ENCODE measurements at regions not wholly inside any gene's neighbourhood (a gene's known extent, or its start where the extent isn't known, plus 50 kb on each side); places are given as distances from the start of the nearest gene placed in this dataset.

DNA sequence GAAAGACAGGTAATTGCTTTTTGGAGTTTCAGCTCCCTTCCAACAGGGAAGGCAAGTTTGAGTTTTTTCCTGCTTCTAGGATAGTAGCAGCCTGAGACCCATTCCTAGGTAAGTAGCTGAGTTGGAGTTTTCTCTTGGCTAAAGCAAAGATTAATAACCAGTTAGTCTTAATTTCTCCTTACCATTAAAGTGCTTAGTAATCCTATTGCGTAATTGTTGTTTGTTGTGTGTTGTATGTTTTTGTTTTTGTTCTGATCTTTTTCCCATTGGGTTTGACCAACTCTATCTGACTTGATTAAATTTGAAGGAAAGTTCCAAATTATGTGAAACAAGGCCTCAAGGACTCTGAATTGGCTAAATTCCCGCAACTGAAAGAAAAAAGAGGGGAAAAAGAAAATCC is 83.5 kb downstream of the TBX22 start:
- 90 to 96% methylated on average over 2 of the region's 2 CpGs for WGBS, 2 donors
- no peaks in the 10 kb centered on the region for H3K4me1 ChIP-seq (ENCODE audit: control insufficient read depth in 5 of 5, insufficient read depth in 5 of 5, low read length in 5 of 5)
- H3K27me3 ChIP-seq (ENCODE audit: control insufficient read depth in 3 of 3, insufficient read depth in 3 of 3, low read length in 2 of 3) = no peaks in the 10 kb centered on the region
- ATAC-seq (ENCODE audit: insufficient read depth, low FRiP score) (no peak), DNase-seq (no peak)
- H3K4me3 ChIP-seq = no peak overlapping the region
- H3K36me3 ChIP-seq (ENCODE audit: control insufficient read depth in 4 of 4, insufficient read depth in 4 of 4, low read length in 4 of 4) = no peaks in the 10 kb centered on the region
- no peaks in the 10 kb centered on the region for H3K9me3 ChIP-seq (ENCODE audit: control insufficient read depth in 4 of 4, insufficient read depth in 3 of 4, low read length in 3 of 4)
- no peak overlapping the region for H3K27ac ChIP-seq (ENCODE audit: low read depth in 1 of 2, low read length in 1 of 2)
- H3K9ac ChIP-seq (ENCODE audit: insufficient read depth in 1 of 2, low read length in 2 of 2) = no peak overlapping the region
- TF ChIP-seq, protein P1, sequence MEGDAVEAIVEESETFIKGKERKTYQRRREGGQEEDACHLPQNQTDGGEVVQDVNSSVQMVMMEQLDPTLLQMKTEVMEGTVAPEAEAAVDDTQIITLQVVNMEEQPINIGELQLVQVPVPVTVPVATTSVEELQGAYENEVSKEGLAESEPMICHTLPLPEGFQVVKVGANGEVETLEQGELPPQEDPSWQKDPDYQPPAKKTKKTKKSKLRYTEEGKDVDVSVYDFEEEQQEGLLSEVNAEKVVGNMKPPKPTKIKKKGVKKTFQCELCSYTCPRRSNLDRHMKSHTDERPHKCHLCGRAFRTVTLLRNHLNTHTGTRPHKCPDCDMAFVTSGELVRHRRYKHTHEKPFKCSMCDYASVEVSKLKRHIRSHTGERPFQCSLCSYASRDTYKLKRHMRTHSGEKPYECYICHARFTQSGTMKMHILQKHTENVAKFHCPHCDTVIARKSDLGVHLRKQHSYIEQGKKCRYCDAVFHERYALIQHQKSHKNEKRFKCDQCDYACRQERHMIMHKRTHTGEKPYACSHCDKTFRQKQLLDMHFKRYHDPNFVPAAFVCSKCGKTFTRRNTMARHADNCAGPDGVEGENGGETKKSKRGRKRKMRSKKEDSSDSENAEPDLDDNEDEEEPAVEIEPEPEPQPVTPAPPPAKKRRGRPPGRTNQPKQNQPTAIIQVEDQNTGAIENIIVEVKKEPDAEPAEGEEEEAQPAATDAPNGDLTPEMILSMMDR (IDR thresholded peaks at IDR 0.05; ENCODE audit: control extremely low read depth, extremely low read depth) = no peak

DNA sequence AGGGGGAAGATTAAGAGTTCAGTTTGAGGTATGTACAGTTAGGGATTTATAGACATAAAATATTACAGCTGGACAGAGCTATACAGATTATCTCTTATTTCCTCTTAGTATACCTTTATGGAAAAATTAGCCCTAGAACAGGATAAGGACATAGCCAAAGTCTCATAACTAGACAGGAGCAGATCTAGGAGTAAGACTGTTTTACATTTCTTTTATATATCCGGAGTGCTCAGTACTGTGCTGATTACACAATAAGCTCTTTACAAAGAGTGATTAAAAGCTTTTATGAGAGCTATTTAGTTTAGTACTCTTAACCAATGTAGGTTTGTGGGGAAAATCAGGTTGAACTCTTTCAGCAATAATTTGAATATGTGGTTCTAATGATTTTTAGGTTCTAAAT is 105.8 kb downstream of the TBX22 start:
- Histone ChIP-seq H3K36me3 (ENCODE audit: control insufficient read depth in 4 of 4, insufficient read depth in 4 of 4, low read length in 4 of 4) (no peaks in the 10 kb centered on the region), H3K9ac (ENCODE audit: insufficient read depth in 1 of 2, low read length in 2 of 2) (no peak overlapping the region), H3K27ac (ENCODE audit: low read depth in 1 of 2, low read length in 1 of 2) (no peak overlapping the region), H3K9me3 (ENCODE audit: control insufficient read depth in 4 of 4, insufficient read depth in 3 of 4, low read length in 3 of 4) (no peaks in the 10 kb centered on the region), H3K4me1 (ENCODE audit: control insufficient read depth in 5 of 5, insufficient read depth in 5 of 5, low read length in 5 of 5) (no peaks in the 10 kb centered on the region), H3K27me3 (ENCODE audit: control insufficient read depth in 3 of 3, insufficient read depth in 3 of 3, low read length in 2 of 3) (peaks cover 0 to 4% (median 0%) of the 10 kb centered on the region in 3 donors), H3K4me3 (no peak overlapping the region)
- no peak for DNase-seq
- TF ChIP-seq, protein P1 (IDR thresholded peaks at IDR 0.05; ENCODE audit: control extremely low read depth, extremely low read depth) = no peak
- WGBS, 2 donors = 59 to 89% methylated on average over 1 of the region's 1 CpG
- ATAC-seq (ENCODE audit: insufficient read depth, low FRiP score) = no peak

DNA sequence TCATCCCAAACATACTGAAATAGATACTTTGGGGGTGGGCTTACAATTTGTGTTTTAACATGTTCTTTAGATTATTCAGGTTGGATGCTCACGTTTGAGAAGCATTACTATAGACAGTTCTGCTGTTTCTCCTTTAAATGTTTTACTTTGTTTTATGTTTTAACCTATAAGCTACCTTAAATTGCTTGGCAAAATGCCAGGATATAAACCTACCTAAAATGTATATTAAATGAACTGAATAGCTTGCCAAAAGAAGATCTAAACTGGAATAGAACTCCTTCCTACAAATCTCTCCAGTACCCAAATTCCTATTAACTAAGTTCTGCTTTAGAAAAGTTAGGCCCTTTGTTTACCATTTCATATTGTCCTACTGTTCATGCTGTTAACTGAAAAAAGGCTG is 124.4 kb downstream of the TBX22 start:
- TF ChIP-seq, protein P1 (IDR thresholded peaks at IDR 0.05; ENCODE audit: control extremely low read depth, extremely low read depth) = no peak
- H3K4me1 ChIP-seq (ENCODE audit: control insufficient read depth in 5 of 5, insufficient read depth in 5 of 5, low read length in 5 of 5) = no peaks in the 10 kb centered on the region
- no peak overlapping the region for H3K9ac ChIP-seq (ENCODE audit: insufficient read depth in 1 of 2, low read length in 2 of 2)
- no peak overlapping the region for H3K27ac ChIP-seq (ENCODE audit: low read depth in 1 of 2, low read length in 1 of 2)
- WGBS, 2 donors = 44 to 74% methylated on average over 1 of the region's 1 CpG
- peaks cover 0 to 2% (median under 1%) of the 10 kb centered on the region in 4 donors for H3K9me3 ChIP-seq (ENCODE audit: control insufficient read depth in 4 of 4, insufficient read depth in 3 of 4, low read length in 3 of 4)
- no peak overlapping the region for H3K4me3 ChIP-seq
- H3K27me3 ChIP-seq (ENCODE audit: control insufficient read depth in 3 of 3, insufficient read depth in 3 of 3, low read length in 2 of 3) = no peaks in the 10 kb centered on the region
- no peaks in the 10 kb centered on the region for H3K36me3 ChIP-seq (ENCODE audit: control insufficient read depth in 4 of 4, insufficient read depth in 4 of 4, low read length in 4 of 4)
- DNase-seq (no peak), ATAC-seq (ENCODE audit: insufficient read depth, low FRiP score) (no peak)

DNA sequence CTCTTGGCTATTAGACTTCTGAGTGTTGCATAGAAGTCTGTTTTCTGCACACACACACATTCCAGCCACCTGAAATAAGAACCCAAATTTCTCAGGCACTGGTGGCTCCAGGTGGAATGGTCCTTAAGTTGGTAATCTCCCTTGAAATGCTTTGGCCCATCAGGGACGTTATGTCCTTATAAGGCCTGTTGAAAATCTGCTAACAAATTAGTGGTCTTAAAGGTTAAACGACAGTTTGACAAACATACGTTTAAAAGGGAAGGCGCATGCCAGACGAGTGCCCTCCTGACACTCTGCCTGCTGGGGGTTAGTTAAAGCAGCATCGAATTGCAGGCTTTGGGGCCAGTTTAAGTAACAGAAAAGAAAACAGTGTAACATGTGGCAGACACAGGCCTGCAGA is 125.0 kb downstream of the TBX22 start:
- TF ChIP-seq, protein P1 (IDR thresholded peaks at IDR 0.05; ENCODE audit: control extremely low read depth, extremely low read depth) = no peak
- WGBS, 2 donors = 37 to 40% methylated on average over 6 of the region's 6 CpGs
- no peak for ATAC-seq (ENCODE audit: insufficient read depth, low FRiP score)
- no peak for DNase-seq
- Histone ChIP-seq H3K27me3 (ENCODE audit: control insufficient read depth in 3 of 3, insufficient read depth in 3 of 3, low read length in 2 of 3) (no peaks in the 10 kb centered on the region), H3K9me3 (ENCODE audit: control insufficient read depth in 4 of 4, insufficient read depth in 3 of 4, low read length in 3 of 4) (peaks cover 0 to 2% (median 0%) of the 10 kb centered on the region in 4 donors), H3K4me1 (ENCODE audit: control insufficient read depth in 5 of 5, insufficient read depth in 5 of 5, low read length in 5 of 5) (no peaks in the 10 kb centered on the region), H3K36me3 (ENCODE audit: control insufficient read depth in 4 of 4, insufficient read depth in 4 of 4, low read length in 4 of 4) (no peaks in the 10 kb centered on the region), H3K27ac (ENCODE audit: low read depth in 1 of 2, low read length in 1 of 2) (no peak overlapping the region), H3K4me3 (no peak overlapping the region), H3K9ac (ENCODE audit: insufficient read depth in 1 of 2, low read length in 2 of 2) (no peak overlapping the region)

Data from lung (tissue), 11 donors.